K562 (cell line): ENCODE measurements at regions not wholly inside any gene's neighbourhood (a gene's known extent, or its start where the extent isn't known, plus 50 kb on each side); places are given as distances from the start of the nearest gene placed in this dataset.

Source experiments
- CTCF ChIP-seq, 3 experiments: IDR thresholded peaks in 2 of 3; conservative IDR thresholded peaks in 1 of 3; 2 replicates each; pipeline ENCODE4 v1.5.1; 2011 to 2012; ENCODE audit warnings: low read length in 3 of 3, mild to moderate bottlenecking in 3 of 3, control low read depth in 2 of 3, improper control_type of control experiment in 1 of 3, inconsistent platforms in 1 of 3, low read depth in 1 of 3, mixed read lengths in 1 of 3, moderate library complexity in 1 of 3; ENCODE audit not compliant: insufficient read depth in 2 of 3
- MTA3 ChIP-seq: fragments of 450-650 bp; formaldehyde crosslinking; IDR thresholded peaks from 2 replicates; pipeline ENCODE4 v1.6.1; 2017; ENCODE audit warnings: mild to moderate bottlenecking, borderline replicate concordance
- ZEB2 ChIP-seq: fragments of 450-650 bp; IDR thresholded peaks from 2 replicates; pipeline ENCODE4 v1.6.1; 2016
- ZNF324 ChIP-seq: fragments of 250-450 bp; sonication (Bioruptor Pico); IDR thresholded peaks from 2 replicates; pipeline ENCODE4 v1.4.0; 2020; ENCODE audit warnings: mild to moderate bottlenecking
- ZNF384 ChIP-seq: IDR thresholded peaks from 2 replicates; pipeline ENCODE4 v1.6.1; 2012; ENCODE audit warnings: low read depth, low read length, improper control_type of control experiment
- TF ChIP-seq, protein P1 (sequence below): fragments of 250-450 bp; sonication (Bioruptor Pico); IDR thresholded peaks from 2 replicates; pipeline ENCODE4 v1.8.0; 2021; ENCODE audit warnings: moderate library complexity, mild to moderate bottlenecking, inconsistent platforms
- TF ChIP-seq, protein P2 (sequence below): sonication (generic); formaldehyde crosslinking; IDR thresholded peaks from 2 replicates; pipeline ENCODE4 v1.8.0; 2023; ENCODE audit warnings: mild to moderate bottlenecking, missing genetic modification reagents

DNA sequence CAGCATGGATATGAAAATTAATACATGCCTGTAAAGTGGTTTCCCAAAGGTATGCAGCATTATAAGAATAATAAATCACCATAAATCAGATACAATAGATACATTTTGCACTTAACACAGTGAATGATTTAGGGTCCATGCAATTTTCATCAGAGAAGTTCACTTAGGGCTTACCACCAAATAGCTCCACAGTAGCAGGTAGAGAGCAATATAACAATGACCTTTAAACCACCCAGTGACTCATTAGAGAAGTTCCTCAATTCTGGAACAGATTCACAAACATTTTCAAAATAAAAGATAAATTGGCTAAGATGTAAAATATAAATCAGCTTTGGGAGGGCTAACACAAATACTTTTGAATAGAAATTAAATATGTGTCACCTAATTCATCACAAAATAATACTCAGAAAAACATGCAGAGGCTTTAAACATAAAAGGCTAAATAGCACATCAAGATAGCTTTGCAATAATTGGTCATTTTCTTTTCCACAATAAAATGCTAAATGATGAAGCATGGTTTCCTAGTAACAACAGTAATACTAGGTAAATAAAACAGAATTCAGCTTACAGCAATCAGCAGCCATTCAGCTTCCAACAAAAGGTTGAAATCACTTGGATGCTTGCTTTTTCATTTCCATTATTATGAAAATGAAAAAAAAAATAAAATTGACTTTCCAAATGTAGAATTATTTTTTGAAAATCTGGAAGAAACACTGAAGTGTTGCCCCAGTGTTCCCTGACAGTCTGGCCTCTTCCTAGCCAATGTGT, 84.3 kb upstream of the NBEA start:
- TF ChIP-seq CTCF (IDR thresholded peaks at IDR 0.05 in 2 of 3, conservative IDR thresholded peaks at IDR 0.05 in 1 of 3; ENCODE audit: insufficient read depth in 2 of 3, low read depth in 1 of 3, low read length in 3 of 3), result no peak
- no peak for TF ChIP-seq MTA3
- TF ChIP-seq ZNF324 (CRISPR knock-in tag), result no peak
- TF ChIP-seq, protein P1, sequence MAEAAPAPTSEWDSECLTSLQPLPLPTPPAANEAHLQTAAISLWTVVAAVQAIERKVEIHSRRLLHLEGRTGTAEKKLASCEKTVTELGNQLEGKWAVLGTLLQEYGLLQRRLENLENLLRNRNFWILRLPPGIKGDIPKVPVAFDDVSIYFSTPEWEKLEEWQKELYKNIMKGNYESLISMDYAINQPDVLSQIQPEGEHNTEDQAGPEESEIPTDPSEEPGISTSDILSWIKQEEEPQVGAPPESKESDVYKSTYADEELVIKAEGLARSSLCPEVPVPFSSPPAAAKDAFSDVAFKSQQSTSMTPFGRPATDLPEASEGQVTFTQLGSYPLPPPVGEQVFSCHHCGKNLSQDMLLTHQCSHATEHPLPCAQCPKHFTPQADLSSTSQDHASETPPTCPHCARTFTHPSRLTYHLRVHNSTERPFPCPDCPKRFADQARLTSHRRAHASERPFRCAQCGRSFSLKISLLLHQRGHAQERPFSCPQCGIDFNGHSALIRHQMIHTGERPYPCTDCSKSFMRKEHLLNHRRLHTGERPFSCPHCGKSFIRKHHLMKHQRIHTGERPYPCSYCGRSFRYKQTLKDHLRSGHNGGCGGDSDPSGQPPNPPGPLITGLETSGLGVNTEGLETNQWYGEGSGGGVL, result no peak
- TF ChIP-seq ZNF384, result no peak
- TF ChIP-seq ZEB2, result no peak
- TF ChIP-seq, protein P2, sequence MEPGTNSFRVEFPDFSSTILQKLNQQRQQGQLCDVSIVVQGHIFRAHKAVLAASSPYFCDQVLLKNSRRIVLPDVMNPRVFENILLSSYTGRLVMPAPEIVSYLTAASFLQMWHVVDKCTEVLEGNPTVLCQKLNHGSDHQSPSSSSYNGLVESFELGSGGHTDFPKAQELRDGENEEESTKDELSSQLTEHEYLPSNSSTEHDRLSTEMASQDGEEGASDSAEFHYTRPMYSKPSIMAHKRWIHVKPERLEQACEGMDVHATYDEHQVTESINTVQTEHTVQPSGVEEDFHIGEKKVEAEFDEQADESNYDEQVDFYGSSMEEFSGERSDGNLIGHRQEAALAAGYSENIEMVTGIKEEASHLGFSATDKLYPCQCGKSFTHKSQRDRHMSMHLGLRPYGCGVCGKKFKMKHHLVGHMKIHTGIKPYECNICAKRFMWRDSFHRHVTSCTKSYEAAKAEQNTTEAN (CRISPR knock-in tag), result no peak
